Bronchial epithelial cell (primary cell): ENCODE measurements at regions not wholly inside any gene's neighbourhood (a gene's known extent, or its start where the extent isn't known, plus 50 kb on each side); places are given as distances from the start of the nearest gene placed in this dataset.

Experiments used
- DNase-seq: peaks from one replicate; pipeline ENCODE4 v3.0.0-alpha.2; 2010; ENCODE audit warnings: low read depth
- FAIRE-seq: peaks from 2 replicates; lab custom pipeline; 2011; peaks lifted over from hg19 to GRCh38; lab: Jason Lieb, UNC
- H3K27me3 ChIP-seq: 2 replicates; pipeline ENCODE4 v1.5.1; 2011; ENCODE audit warnings: low read length; ENCODE audit not compliant: control insufficient read depth, insufficient read depth
- H3K36me3 ChIP-seq: 2 replicates; pipeline ENCODE4 v1.5.1; 2011; ENCODE audit warnings: low read length; ENCODE audit not compliant: control insufficient read depth, insufficient read depth
- H3K4me3 ChIP-seq: 2 replicates; pipeline ENCODE4 v1.5.1; 2011; ENCODE audit warnings: mild to moderate bottlenecking, low read depth, low read length, control low read depth
- CTCF ChIP-seq: IDR thresholded peaks from 2 replicates; pipeline ENCODE4 v1.5.1; 2011; ENCODE audit warnings: mild to moderate bottlenecking, moderate library complexity, low read length, control low read depth, inconsistent platforms; ENCODE audit not compliant: insufficient read depth, severe bottlenecking

DNA sequence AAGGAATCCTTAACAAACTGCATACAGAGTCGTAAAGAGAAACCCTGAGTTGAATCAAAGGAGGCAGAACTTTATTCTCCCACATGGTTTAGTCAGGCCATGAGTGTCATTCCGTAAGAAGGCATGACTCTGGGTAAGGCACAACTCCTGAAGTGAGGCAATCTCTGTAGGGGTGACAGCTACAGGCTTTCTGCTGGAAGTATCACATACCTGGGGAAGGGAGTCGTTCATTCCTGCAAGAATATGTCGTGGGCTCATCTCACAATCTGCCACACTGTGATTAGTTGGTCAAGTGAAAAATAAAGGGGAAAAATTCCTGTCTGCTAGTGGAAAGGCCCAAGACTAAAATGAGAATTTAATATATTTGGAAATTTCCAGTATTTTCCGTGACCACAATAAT lies 392.6 kb downstream of the POM121L12 start:
- FAIRE-seq (no peak), DNase-seq (no peak)
- no peak for TF ChIP-seq CTCF
- Histone ChIP-seq H3K27me3 (no peaks in the 10 kb centered on the region), H3K4me3 (no peak overlapping the region), H3K36me3 (no peaks in the 10 kb centered on the region)

GRCh38 chr7:53431901-53432300 lies 396.5 kb downstream of the POM121L12 start:
- Histone ChIP-seq H3K36me3 (no peaks in the 10 kb centered on the region), H3K27me3 (no peaks in the 10 kb centered on the region), H3K4me3 (no peak overlapping the region)
- no peak for FAIRE-seq
- DNase-seq, result peak; percentile 13
- no peak for TF ChIP-seq CTCF

DNA sequence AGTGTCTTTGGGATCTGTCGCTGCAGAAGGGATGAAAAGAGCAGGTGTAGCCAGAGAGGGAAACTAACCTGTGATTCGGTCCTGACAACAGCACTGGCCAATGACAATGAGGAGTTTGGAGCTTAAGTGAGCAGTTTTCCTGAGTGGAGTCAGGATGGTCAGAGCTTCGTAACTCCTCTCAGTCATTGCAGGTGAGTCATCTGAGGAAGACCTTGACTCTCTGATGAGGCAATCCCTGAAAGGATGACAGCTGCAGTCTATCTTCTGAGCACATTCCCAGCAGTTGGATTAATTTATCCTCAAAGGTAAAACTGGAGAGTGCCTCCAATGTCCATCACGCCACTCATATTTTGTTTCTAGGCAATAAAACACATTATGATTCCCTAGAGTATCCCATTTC lies 401.9 kb downstream of the POM121L12 start:
- TF ChIP-seq CTCF, result no peak
- Histone ChIP-seq H3K36me3 (no peaks in the 10 kb centered on the region), H3K4me3 (no peak overlapping the region), H3K27me3 (no peaks in the 10 kb centered on the region)
- peak; percentile 51 for DNase-seq
- FAIRE-seq, result peak; percentile 90

DNA sequence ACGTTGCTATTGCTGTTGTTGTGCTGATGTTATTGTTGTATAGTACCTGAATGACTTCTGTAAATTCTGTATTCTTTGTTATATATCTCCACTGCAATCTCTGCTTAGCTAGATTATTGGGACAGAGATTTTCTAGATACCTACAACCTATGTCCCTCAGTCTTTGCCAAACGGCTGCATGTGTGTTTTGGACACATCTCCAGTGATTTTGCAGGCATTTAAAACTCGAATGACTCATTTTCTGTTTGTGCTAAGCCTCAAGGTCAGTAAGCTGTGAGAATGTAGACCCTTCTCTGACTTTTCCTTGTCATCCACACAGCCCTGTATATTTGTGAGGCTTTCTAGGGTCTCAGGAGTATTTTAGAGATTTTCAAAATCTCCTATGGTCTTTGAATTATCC lies 410.7 kb downstream of the POM121L12 start:
- Histone ChIP-seq H3K27me3 (no peaks in the 10 kb centered on the region), H3K4me3 (no peak overlapping the region), H3K36me3 (no peaks in the 10 kb centered on the region)
- no peak for TF ChIP-seq CTCF
- FAIRE-seq, result no peak
- DNase-seq, result no peak

- DNase-seq (no peak), FAIRE-seq (no peak)
- Histone ChIP-seq H3K27me3 (no peaks in the 10 kb centered on the region), H3K4me3 (no peak overlapping the region), H3K36me3 (no peaks in the 10 kb centered on the region)
- TF ChIP-seq CTCF, result no peak
Observed at GRCh38 chr7:53458636-53459035, 423.2 kb downstream of the POM121L12 start.

DNA sequence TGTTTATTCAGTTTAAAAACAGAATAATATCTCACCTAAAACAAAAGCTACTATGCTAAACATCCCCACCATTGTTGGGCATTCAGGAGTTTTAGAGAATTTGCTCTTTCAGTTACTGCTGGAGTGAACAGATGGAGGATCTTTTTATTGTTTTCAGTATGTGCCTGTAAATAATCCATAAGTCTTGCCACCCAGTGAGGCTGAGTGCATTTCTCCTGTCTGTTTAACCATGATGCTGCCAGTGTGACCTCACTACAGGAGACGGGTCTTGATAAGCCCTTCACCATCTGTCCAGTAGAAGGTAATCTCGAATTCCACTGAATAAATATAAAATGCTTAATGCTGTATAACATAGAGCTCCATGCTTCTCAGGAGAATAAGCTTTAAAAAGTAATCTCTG lies 430.9 kb downstream of the POM121L12 start:
- FAIRE-seq (no peak), DNase-seq (no peak)
- Histone ChIP-seq H3K27me3 (no peaks in the 10 kb centered on the region), H3K4me3 (no peak overlapping the region), H3K36me3 (no peaks in the 10 kb centered on the region)
- no peak for TF ChIP-seq CTCF
